ENCODE measurements at regions not wholly inside any gene's neighbourhood (a gene's known extent, or its start where the extent isn't known, plus 50 kb on each side); places are given as distances from the start of the nearest gene placed in this dataset.

DNA sequence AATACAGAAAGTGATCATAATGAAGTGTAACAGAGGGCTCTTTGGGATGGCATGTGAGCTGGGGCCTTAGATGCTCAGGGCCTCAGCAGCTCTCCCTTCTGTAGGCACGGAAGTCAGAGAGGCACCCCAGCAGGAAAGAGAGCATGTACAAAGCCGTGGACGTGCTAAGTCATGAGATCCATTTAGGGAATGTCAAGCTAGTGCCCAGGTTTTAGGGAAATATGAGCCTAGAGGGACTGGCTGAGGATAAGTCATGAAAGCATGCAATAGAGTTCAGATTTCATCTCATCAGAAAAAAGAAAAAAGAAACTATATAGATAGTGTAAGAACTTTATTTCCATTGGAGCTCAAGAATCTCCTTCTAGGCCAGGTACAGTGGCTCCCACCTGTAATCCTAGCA is 379.5 kb upstream of the KLF4 start:
- no peaks in the 10 kb centered on the region for H3K27me3 ChIP-seq (ENCODE audit: control insufficient read depth in 1 of 2, insufficient read depth in 1 of 2, low read length in 2 of 2)
- no peak overlapping the region for H2AFZ ChIP-seq (ENCODE audit: low read depth, low read length)
- no peak overlapping the region for H3K23ac ChIP-seq (ENCODE audit: low read length in 2 of 2)
- H3K36me3 ChIP-seq (ENCODE audit: control insufficient read depth in 1 of 2, insufficient read depth in 2 of 2, low read depth in 1 of 2, low read length in 2 of 2) = no peaks in the 10 kb centered on the region
- H3K14ac ChIP-seq (ENCODE audit: low read length in 2 of 2) = no peak overlapping the region
- no peak overlapping the region for H4K8ac ChIP-seq (ENCODE audit: low read length)
- no peak overlapping the region for H2AK5ac ChIP-seq (ENCODE audit: low read length, severe bottlenecking)
- H3K4ac ChIP-seq (ENCODE audit: low read depth in 1 of 2, low read length in 2 of 2) = no peak overlapping the region
- H3K4me3 ChIP-seq (ENCODE audit: insufficient read depth in 1 of 2, low read depth in 1 of 2, low read length in 2 of 2) = no peak overlapping the region
- H2BK5ac ChIP-seq (ENCODE audit: low read depth, low read length, poor library complexity, severe bottlenecking) = no peak overlapping the region
- H3K4me1 ChIP-seq (ENCODE audit: control insufficient read depth, insufficient read depth, low read depth, low read length) = no peaks in the 10 kb centered on the region
- H3K79me1 ChIP-seq (replicated peaks; ENCODE audit: low read length, poor library complexity, severe bottlenecking) = no peaks in the 10 kb centered on the region
- H2BK120ac ChIP-seq (ENCODE audit: low read depth, low read length) = no peak overlapping the region
- 87% methylated on average over 3 of the region's 3 CpGs for WGBS
- DNase-seq = no peak
- H3K4me2 ChIP-seq (ENCODE audit: low read length, poor library complexity, severe bottlenecking) = no peak overlapping the region
- no peaks in the 10 kb centered on the region for H3K9me3 ChIP-seq (ENCODE audit: control insufficient read depth, low read length)
- H2BK12ac ChIP-seq (ENCODE audit: low read length in 2 of 2) = no peak overlapping the region
- H3K9ac ChIP-seq (ENCODE audit: low read length) = no peak overlapping the region
- H3K27ac ChIP-seq (ENCODE audit: low read length, poor library complexity, severe bottlenecking) = no peak overlapping the region
- H4K91ac ChIP-seq (ENCODE audit: low read length) = no peak overlapping the region
- no peak overlapping the region for H3K18ac ChIP-seq (ENCODE audit: low read depth in 1 of 2, low read length in 2 of 2)
- H2BK15ac ChIP-seq (ENCODE audit: low read depth, poor library complexity, severe bottlenecking) = no peak overlapping the region

DNA sequence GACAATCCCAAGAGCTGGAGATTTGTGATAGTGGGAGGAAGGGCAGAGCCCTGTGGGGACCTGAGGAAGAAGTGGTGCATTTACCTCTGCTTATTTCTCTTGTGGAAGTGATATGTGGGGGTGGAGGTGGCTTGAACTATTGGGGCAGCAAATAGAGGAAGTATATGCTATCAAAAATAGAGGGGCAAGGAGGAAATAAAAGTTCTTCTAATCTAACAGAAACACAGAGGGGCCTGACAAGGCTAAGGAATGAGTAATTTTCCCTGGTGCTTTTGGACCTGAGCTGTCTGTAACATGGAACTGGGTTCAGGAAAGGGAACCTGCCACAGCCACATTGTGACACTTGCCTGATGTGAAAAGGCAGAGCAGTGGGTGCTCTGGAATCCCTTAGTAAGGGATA is 378.6 kb upstream of the KLF4 start:
- Histone ChIP-seq H4K8ac (ENCODE audit: low read length) (no peak overlapping the region), H4K91ac (ENCODE audit: low read length) (no peak overlapping the region), H3K27ac (ENCODE audit: low read length, poor library complexity, severe bottlenecking) (no peak overlapping the region), H2AK5ac (ENCODE audit: low read length, severe bottlenecking) (no peak overlapping the region), H2AFZ (ENCODE audit: low read depth, low read length) (no peak overlapping the region), H3K4ac (ENCODE audit: low read depth in 1 of 2, low read length in 2 of 2) (no peak overlapping the region), H2BK12ac (ENCODE audit: low read length in 2 of 2) (no peak overlapping the region), H2BK120ac (ENCODE audit: low read depth, low read length) (no peak overlapping the region), H3K9me3 (ENCODE audit: control insufficient read depth, low read length) (no peaks in the 10 kb centered on the region), H3K36me3 (ENCODE audit: control insufficient read depth in 1 of 2, insufficient read depth in 2 of 2, low read depth in 1 of 2, low read length in 2 of 2) (no peaks in the 10 kb centered on the region), H3K4me2 (ENCODE audit: low read length, poor library complexity, severe bottlenecking) (no peak overlapping the region), H3K23ac (ENCODE audit: low read length in 2 of 2) (no peak overlapping the region), H3K14ac (ENCODE audit: low read length in 2 of 2) (peak overlapping the region in 1 of 2 experiments; percentile 29), H2BK5ac (ENCODE audit: low read depth, low read length, poor library complexity, severe bottlenecking) (no peak overlapping the region), H3K4me3 (ENCODE audit: insufficient read depth in 1 of 2, low read depth in 1 of 2, low read length in 2 of 2) (no peak overlapping the region), H3K9ac (ENCODE audit: low read length) (no peak overlapping the region), H3K18ac (ENCODE audit: low read depth in 1 of 2, low read length in 2 of 2) (no peak overlapping the region), H3K79me1 (replicated peaks; ENCODE audit: low read length, poor library complexity, severe bottlenecking) (no peaks in the 10 kb centered on the region), H2BK15ac (ENCODE audit: low read depth, poor library complexity, severe bottlenecking) (no peak overlapping the region), H3K4me1 (ENCODE audit: control insufficient read depth, insufficient read depth, low read depth, low read length) (no peaks in the 10 kb centered on the region), H3K27me3 (ENCODE audit: control insufficient read depth in 1 of 2, insufficient read depth in 1 of 2, low read length in 2 of 2) (no peaks in the 10 kb centered on the region)
- no peak for DNase-seq

DNA sequence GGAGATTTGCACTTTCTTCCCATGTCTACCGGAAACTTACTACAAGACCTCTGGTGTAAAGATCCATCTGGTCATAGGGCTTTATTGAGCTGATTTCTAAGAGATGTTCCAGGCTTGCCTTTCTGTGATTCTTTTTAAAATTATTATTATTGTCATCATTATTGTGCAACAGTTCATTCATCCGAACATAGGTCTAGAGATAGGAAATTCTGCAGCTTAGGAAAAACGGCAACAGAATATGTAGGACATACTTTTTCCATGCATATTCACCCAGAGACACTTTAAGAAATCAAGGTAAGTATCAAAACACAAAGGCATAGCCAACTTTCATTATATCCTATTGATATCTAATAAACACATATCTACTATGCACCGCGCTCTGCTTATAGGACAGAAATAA is 378.2 kb upstream of the KLF4 start:
- no peaks in the 10 kb centered on the region for H3K79me1 ChIP-seq (replicated peaks; ENCODE audit: low read length, poor library complexity, severe bottlenecking)
- peak overlapping the region in 1 of 2 experiments; percentile 29 for H3K14ac ChIP-seq (ENCODE audit: low read length in 2 of 2)
- H2BK15ac ChIP-seq (ENCODE audit: low read depth, poor library complexity, severe bottlenecking) = no peak overlapping the region
- no peak overlapping the region for H3K23ac ChIP-seq (ENCODE audit: low read length in 2 of 2)
- H3K4me2 ChIP-seq (ENCODE audit: low read length, poor library complexity, severe bottlenecking) = no peak overlapping the region
- H2BK120ac ChIP-seq (ENCODE audit: low read depth, low read length) = no peak overlapping the region
- no peak overlapping the region for H2AFZ ChIP-seq (ENCODE audit: low read depth, low read length)
- no peak overlapping the region for H4K8ac ChIP-seq (ENCODE audit: low read length)
- no peak for DNase-seq
- H4K91ac ChIP-seq (ENCODE audit: low read length) = no peak overlapping the region
- H3K4me1 ChIP-seq (ENCODE audit: control insufficient read depth, insufficient read depth, low read depth, low read length) = no peaks in the 10 kb centered on the region
- H3K27me3 ChIP-seq (ENCODE audit: control insufficient read depth in 1 of 2, insufficient read depth in 1 of 2, low read length in 2 of 2) = no peaks in the 10 kb centered on the region
- H3K4me3 ChIP-seq (ENCODE audit: insufficient read depth in 1 of 2, low read depth in 1 of 2, low read length in 2 of 2) = no peak overlapping the region
- H2BK12ac ChIP-seq (ENCODE audit: low read length in 2 of 2) = no peak overlapping the region
- no peak overlapping the region for H3K18ac ChIP-seq (ENCODE audit: low read depth in 1 of 2, low read length in 2 of 2)
- no peaks in the 10 kb centered on the region for H3K9me3 ChIP-seq (ENCODE audit: control insufficient read depth, low read length)
- no peak overlapping the region for H3K4ac ChIP-seq (ENCODE audit: low read depth in 1 of 2, low read length in 2 of 2)
- WGBS = 99% methylated on average over 4 of the region's 5 CpGs
- no peaks in the 10 kb centered on the region for H3K36me3 ChIP-seq (ENCODE audit: control insufficient read depth in 1 of 2, insufficient read depth in 2 of 2, low read depth in 1 of 2, low read length in 2 of 2)
- no peak overlapping the region for H2BK5ac ChIP-seq (ENCODE audit: low read depth, low read length, poor library complexity, severe bottlenecking)
- no peak overlapping the region for H2AK5ac ChIP-seq (ENCODE audit: low read length, severe bottlenecking)
- no peak overlapping the region for H3K9ac ChIP-seq (ENCODE audit: low read length)
- H3K27ac ChIP-seq (ENCODE audit: low read length, poor library complexity, severe bottlenecking) = no peak overlapping the region

DNA sequence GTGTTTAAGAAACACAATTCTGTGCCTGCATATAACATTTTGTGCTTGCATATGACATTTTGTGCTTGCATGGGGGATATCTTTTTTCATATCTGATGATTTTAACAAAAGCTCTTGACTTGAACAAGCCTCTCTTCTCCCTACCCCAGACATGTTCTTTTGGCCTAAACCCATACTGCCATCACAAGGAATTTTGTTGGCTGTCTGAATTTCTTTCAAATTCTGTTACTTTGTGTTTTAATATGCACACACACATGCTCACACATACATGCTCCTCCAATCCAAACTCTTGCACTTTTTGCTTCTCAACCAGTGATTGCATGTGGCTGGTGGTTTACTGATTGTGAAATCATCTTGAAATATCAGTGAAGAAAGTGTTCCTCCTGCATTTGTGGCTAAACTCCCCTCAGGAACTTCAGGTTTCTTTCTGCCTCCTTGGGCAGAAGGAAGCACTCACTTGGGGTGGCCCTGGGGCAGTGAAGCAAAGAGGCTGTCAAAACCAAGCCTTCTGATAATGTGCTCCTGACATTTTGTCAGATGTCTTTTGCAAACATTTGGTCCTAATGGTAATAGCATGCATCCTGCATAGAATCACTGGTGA is 377.2 kb upstream of the KLF4 start:
- no peaks in the 10 kb centered on the region for H3K4me1 ChIP-seq (ENCODE audit: control insufficient read depth, insufficient read depth, low read depth, low read length)
- H3K18ac ChIP-seq (ENCODE audit: low read depth in 1 of 2, low read length in 2 of 2) = no peak overlapping the region
- no peaks in the 10 kb centered on the region for H3K27me3 ChIP-seq (ENCODE audit: control insufficient read depth in 1 of 2, insufficient read depth in 1 of 2, low read length in 2 of 2)
- no peak overlapping the region for H2AK5ac ChIP-seq (ENCODE audit: low read length, severe bottlenecking)
- H3K79me1 ChIP-seq (replicated peaks; ENCODE audit: low read length, poor library complexity, severe bottlenecking) = no peaks in the 10 kb centered on the region
- H3K9ac ChIP-seq (ENCODE audit: low read length) = no peak overlapping the region
- no peak overlapping the region for H3K4me3 ChIP-seq (ENCODE audit: insufficient read depth in 1 of 2, low read depth in 1 of 2, low read length in 2 of 2)
- no peak overlapping the region for H4K91ac ChIP-seq (ENCODE audit: low read length)
- no peak overlapping the region for H3K27ac ChIP-seq (ENCODE audit: low read length, poor library complexity, severe bottlenecking)
- no peak overlapping the region for H3K4ac ChIP-seq (ENCODE audit: low read depth in 1 of 2, low read length in 2 of 2)
- DNase-seq = peak; percentile 46
- no peak overlapping the region for H3K23ac ChIP-seq (ENCODE audit: low read length in 2 of 2)
- H3K36me3 ChIP-seq (ENCODE audit: control insufficient read depth in 1 of 2, insufficient read depth in 2 of 2, low read depth in 1 of 2, low read length in 2 of 2) = no peaks in the 10 kb centered on the region
- no peak overlapping the region for H3K14ac ChIP-seq (ENCODE audit: low read length in 2 of 2)
- H2AFZ ChIP-seq (ENCODE audit: low read depth, low read length) = no peak overlapping the region
- H2BK15ac ChIP-seq (ENCODE audit: low read depth, poor library complexity, severe bottlenecking) = no peak overlapping the region
- no peak overlapping the region for H2BK5ac ChIP-seq (ENCODE audit: low read depth, low read length, poor library complexity, severe bottlenecking)
- no peaks in the 10 kb centered on the region for H3K9me3 ChIP-seq (ENCODE audit: control insufficient read depth, low read length)
- no peak overlapping the region for H2BK12ac ChIP-seq (ENCODE audit: low read length in 2 of 2)
- H3K4me2 ChIP-seq (ENCODE audit: low read length, poor library complexity, severe bottlenecking) = no peak overlapping the region
- H4K8ac ChIP-seq (ENCODE audit: low read length) = no peak overlapping the region
- no peak overlapping the region for H2BK120ac ChIP-seq (ENCODE audit: low read depth, low read length)
